EH (cell line): ENCODE measurements at regions not wholly inside any gene's neighbourhood (a gene's known extent, or its start where the extent isn't known, plus 50 kb on each side); places are given as distances from the start of the nearest gene placed in this dataset.
"Not testable (repeated sequence)": the region's sequence is repeated elsewhere in the genome, so short reads cannot be mapped to it uniquely, and the experiment has no call there.

ENCODE experiments used
- DNase-seq: peaks from one replicate; pipeline ENCODE4 v3.0.0-alpha.2; 2015; ENCODE audit warnings: low read depth

DNA sequence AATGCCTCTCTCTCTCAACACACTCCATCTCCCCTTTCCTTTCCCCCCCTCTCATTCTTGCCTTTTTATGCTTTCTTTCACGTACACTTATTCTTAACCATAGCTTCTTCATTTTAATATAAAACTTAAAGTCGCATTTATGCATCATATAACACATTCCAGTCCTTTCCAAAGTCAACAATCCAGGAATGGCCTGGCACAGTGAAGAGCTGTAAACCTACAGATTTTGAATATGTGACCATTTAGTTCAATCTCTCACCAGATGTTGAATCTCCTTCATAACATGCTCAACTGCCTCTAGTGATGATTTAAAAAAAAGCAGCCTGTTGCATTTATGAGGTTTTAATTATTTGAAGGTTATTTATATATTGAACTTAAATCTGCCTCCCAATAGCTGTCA is 186.2 kb upstream of the GRAMD2B start:
- DNase-seq: no peak

- DNase-seq: no peak
Observed at GRCh38 chr5:126248611-126249010, 174.6 kb upstream of the GRAMD2B start.

DNA sequence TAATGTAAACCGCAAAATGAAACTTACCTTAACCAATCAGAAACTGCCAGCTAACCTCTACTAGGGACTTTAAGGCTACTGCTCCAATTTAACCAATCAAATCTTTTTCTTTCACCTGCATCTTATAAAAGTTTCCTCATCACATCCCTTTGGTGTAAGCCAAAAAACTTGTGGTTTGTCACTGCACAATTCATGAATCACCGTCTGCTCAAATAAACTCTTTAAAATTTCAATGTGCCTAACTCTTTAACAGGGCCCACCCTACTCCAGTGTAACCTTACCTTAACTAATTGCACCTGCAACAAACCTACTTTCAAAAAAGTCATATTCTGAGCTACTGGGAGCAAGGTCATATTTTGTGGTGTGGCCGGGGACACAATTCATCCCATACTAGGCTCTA is 172.2 kb upstream of the GRAMD2B start:
- no peak for DNase-seq

DNA sequence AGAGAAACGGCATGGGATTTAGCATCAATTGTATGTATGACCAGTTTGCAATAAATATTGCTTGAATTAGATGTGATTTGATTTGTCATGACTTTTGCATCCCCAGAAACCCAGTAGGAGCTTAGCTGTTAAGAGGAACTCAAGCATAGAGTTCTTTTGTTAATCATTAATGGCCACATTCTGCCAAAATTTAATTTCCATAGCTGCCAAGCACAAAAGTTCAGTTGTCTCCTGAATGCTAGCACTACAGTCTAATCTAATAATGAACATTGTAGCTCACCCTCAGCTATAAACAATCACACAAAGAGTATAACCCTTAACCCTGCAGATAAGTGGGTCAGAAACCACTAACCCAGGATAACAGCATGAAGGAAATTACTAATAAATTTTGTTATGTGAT is 169.8 kb upstream of the GRAMD2B start:
- DNase-seq: no peak

- DNase-seq: no peak
Observed at GRCh38 chr5:126263591-126264184, 159.5 kb upstream of the GRAMD2B start.

DNA sequence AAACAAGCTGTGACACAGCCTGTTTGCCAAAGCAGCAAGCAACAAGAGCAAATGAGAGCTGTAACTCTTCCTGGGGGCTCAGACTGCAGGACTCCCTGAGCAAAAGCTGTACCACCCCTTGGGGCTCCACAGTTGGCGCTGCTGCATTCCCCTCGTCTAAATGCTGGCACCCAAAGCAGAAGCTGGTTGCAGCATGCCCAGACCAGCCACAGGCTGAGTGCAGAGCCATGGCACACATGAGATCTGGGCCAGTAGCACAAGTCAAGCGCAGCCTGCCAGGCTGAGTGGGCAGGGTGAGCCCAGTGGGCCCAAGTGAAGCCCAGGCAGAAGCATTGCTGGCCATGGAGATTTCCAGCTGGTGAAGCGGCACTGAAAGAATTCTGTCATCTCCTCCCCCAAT is 157.3 kb upstream of the GRAMD2B start:
- no peak for DNase-seq

DNA sequence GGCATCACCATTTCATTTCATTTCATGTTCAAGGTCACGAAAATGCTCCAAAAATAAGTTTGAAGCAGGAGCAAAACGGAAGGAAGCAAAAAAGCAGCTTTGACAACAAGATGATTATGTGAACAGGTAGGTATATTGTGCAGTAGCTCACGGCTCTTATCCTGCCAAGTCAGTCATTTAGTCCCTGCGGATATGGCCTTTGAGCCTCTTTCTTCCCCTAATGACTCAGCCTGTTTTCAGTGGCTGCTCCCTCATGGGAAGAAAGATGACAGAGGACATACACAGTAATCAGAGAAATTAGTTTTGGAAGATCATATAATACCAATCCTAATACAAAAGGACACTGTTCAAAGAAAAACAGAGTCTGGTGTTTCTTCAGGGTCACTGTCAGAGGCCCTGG is 155.8 kb upstream of the GRAMD2B start:
- DNase-seq: no peak

DNA sequence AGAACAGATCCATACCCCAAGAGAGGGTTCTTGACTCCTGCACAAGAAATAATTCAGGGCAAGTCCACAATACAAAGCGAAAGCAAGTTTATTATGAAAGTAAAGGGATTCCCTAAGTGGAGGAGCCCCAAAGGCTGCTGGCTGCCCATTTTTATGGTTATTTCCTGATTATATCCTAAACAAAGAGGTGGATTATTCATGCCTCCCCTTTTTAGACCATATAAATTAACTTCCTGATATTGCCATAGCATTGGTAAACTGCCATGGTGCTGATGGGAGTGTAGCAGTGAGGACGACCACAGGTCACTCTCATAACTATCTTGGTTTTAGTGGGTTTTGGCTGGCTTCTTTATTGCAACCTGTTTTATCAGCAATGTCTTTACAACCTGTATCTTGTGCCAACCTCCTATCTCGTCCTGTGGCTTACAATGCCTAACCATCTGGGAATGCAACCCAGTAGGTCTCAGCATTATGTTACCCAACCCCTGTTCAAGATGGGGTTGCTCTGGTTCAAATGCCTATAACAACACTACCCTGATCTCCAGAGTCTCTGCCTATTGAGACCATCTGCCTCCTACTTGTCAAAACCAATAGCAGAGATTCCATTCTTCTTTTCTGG is 154.4 kb upstream of the GRAMD2B start:
- no peak for DNase-seq

- no peak for DNase-seq
Observed at GRCh38 chr5:126269511-126269910, 153.7 kb upstream of the GRAMD2B start.

- DNase-seq: no peak
Observed at GRCh38 chr5:126271141-126271540, 152.1 kb upstream of the GRAMD2B start.

- DNase-seq: no peak
Observed at GRCh38 chr5:126274076-126274762, 149.0 kb upstream of the GRAMD2B start.

GRCh38 chr5:126274763-126275125 is 148.5 kb upstream of the GRAMD2B start:
- no peak for DNase-seq

DNA sequence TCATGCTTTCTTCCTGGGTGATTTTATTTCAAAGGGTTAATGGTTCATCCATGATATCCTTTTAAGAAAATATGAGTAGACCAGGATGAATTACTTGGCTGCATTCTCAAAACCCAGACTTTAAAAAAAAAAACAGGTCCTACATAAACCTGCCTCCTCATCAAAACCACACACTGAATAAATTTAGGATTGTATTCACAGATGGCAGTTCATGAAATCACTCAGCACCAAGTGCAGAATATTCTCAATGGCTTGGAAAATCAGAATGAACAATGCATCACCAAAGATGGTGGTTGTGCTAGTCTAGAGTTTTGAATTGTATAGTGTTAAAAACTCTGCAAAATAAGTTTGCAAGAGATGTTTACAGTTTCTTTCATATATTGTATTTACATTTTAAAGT is 145.4 kb upstream of the GRAMD2B start:
- no peak for DNase-seq

- no peak for DNase-seq
Observed at GRCh38 chr5:126280343-126280742, 142.9 kb upstream of the GRAMD2B start.

DNA sequence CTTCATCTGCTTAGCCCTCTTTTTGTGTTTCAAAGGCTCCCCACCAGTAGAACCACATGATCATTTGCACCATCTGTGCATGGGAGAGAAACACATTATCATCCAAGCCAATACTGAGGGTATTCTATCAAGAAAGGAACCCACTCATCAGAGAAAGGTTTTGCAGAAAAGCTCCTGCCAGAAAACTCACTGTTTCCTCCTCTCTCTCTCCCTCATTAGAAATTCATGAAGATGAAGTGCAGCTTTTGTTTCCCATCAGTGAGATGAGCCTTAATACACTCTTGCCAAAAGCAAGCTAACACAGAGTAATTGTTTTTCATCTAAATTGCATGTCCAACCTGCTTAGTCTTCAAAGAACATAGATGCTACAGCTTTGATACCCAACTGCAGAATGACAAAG is 142.4 kb upstream of the GRAMD2B start:
- no peak for DNase-seq

- DNase-seq: no peak
Observed at GRCh38 chr5:126284977-126285696, 138.1 kb upstream of the GRAMD2B start.

DNA sequence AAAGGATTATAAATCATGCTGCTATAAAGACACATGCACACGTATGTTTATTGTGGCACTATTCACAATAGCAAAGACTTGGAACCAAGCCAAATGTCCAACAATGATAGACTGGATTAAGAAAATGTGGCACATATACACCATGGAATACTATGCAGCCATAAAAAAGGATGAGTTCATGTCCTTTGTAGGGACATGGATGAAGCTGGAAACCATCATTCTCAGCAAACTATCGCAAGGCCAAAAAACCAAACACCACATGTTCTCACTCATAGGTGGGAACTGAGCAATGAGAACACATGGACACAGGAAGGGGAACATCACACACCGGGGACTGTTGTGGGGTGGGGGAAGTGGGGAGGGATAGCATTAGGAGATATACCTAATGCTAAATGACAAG is 127.1 kb upstream of the GRAMD2B start:
- DNase-seq: not testable (repeated sequence)

- no peak for DNase-seq
Observed at GRCh38 chr5:126300293-126300692, 122.9 kb upstream of the GRAMD2B start.

GRCh38 chr5:126301056-126301455 is 122.2 kb upstream of the GRAMD2B start:
- no peak for DNase-seq

- DNase-seq: no peak
Observed at GRCh38 chr5:126309860-126310259, 113.3 kb upstream of the GRAMD2B start.

DNA sequence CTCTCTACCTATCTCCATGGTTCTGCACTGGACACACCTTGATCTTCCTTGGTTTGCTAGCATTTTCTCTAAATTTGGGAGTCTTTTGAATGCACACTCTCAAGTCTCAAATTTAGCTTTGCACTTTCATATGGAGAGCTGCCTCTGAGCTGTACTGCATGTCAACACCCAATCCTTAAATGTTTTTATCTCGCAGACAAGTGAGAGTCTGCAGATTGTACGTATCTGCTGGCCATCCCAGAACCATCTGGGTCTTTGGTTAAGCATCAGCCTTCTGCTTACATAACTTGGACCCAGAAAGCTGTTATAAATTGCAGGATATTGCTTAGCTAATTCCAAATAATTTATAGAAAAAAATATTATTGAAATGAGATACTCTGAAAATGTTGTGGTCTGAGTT is 111.4 kb upstream of the GRAMD2B start:
- DNase-seq: no peak

- DNase-seq: no peak
Observed at GRCh38 chr5:126315341-126315740, 107.9 kb upstream of the GRAMD2B start.

GRCh38 chr5:126332326-126332725 is 90.9 kb upstream of the GRAMD2B start:
- DNase-seq: no peak
